Uterus (tissue), 3 donors: ENCODE measurements at regions not wholly inside any gene's neighbourhood (a gene's known extent, or its start where the extent isn't known, plus 50 kb on each side); places are given as distances from the start of the nearest gene placed in this dataset.

Experiments used
- DNase-seq, 2 donors: peaks; one replicate each; pipeline ENCODE4 v3.0.0-alpha.2; 2019 to 2020
- H3K27ac ChIP-seq, 2 donors: fragments of 200-600 bp; sonication (generic); 1 replicate in 1 of 2; 2 replicates in 1 of 2; pipeline ENCODE4 v1.5.1; 2016 to 2018
- H3K27me3 ChIP-seq, 2 donors: fragments of 200-600 bp; sonication (generic); one replicate each; pipeline ENCODE4 v1.5.1; 2018 to 2019; ENCODE audit warnings: control low read depth in 1 of 2
- H3K36me3 ChIP-seq, 2 donors: fragments of 200-600 bp; sonication (generic); one replicate each; pipeline ENCODE4 v1.5.1; 2019; ENCODE audit warnings: control low read depth in 1 of 2
- H3K4me1 ChIP-seq, 2 donors: fragments of 200-600 bp; sonication (generic); one replicate each; pipeline ENCODE4 v1.5.1; 2018 to 2019; ENCODE audit warnings: control low read depth in 1 of 2
- H3K4me3 ChIP-seq, 2 donors: fragments of 200-600 bp; sonication (generic); 1 replicate in 1 of 2; 2 replicates in 1 of 2; pipeline ENCODE4 v1.5.1; 2018 to 2019; ENCODE audit warnings: mild to moderate bottlenecking in 1 of 2
- H3K9me3 ChIP-seq, 2 donors: fragments of 200-600 bp; sonication (generic); one replicate each; pipeline ENCODE4 v1.5.1; 2019; ENCODE audit warnings: control low read depth in 1 of 2
- POLR2A ChIP-seq, 2 donors: fragments of 450-650 bp; IDR thresholded peaks; one replicate each; pipeline ENCODE4 v1.6.1; 2016; ENCODE audit warnings: antibody characterized with exemption in 2 of 2, mild to moderate bottlenecking in 1 of 2, moderate library complexity in 1 of 2
- intact Hi-C: fragments of 100-400 bp; cut with DNase I; formaldehyde crosslinking; loops from one replicate; pipeline ENCODE4 v1.15.1; 2023; ENCODE audit warnings: low total_unique reads
- TF ChIP-seq, protein P1 (sequence below), 4 experiments: fragments of 200-600 bp in 2 of 4; fragments of 450-650 bp in 2 of 4; sonication (generic) in 2 of 4; IDR thresholded peaks; one replicate each; pipeline ENCODE4 v1.5.1; 2016 to 2019; ENCODE audit warnings: antibody characterized with exemption in 4 of 4, mild to moderate bottlenecking in 2 of 4, moderate library complexity in 1 of 4
- donor health status: DM: yes; HTN: yes; CAD: no.

DNA sequence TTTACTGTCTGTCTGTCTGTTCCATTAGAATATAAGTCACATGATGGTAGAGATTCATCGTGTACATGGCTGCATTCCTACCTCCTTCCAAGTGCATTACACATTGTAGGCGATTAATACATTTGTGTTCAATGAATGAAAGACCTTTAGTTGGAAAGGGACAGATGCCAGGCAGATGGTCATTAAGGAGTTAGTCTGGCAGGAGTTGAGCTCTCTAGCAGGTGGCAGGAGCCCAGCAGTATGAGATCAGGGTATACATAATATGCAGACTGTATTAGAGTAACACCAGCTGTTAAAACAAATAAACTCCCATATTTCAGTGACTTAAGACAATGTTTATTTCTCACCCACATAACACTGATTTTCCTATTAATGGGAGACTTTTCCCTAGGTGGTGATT lies 147.7 kb upstream of the LARGE1 start:
- Histone ChIP-seq H3K27me3 (no peaks in the 10 kb centered on the region), H3K27ac (no peak overlapping the region), H3K36me3 (no peaks in the 10 kb centered on the region), H3K4me3 (no peak overlapping the region), H3K9me3 (no peaks in the 10 kb centered on the region), H3K4me1 (no peaks in the 10 kb centered on the region)
- no peak for TF ChIP-seq POLR2A (IDR thresholded peaks at IDR 0.05)
- TF ChIP-seq, protein P1, sequence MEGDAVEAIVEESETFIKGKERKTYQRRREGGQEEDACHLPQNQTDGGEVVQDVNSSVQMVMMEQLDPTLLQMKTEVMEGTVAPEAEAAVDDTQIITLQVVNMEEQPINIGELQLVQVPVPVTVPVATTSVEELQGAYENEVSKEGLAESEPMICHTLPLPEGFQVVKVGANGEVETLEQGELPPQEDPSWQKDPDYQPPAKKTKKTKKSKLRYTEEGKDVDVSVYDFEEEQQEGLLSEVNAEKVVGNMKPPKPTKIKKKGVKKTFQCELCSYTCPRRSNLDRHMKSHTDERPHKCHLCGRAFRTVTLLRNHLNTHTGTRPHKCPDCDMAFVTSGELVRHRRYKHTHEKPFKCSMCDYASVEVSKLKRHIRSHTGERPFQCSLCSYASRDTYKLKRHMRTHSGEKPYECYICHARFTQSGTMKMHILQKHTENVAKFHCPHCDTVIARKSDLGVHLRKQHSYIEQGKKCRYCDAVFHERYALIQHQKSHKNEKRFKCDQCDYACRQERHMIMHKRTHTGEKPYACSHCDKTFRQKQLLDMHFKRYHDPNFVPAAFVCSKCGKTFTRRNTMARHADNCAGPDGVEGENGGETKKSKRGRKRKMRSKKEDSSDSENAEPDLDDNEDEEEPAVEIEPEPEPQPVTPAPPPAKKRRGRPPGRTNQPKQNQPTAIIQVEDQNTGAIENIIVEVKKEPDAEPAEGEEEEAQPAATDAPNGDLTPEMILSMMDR (IDR thresholded peaks at IDR 0.05), result no peak
- intact Hi-C loops, result no loop called here
- no peak for DNase-seq

DNA sequence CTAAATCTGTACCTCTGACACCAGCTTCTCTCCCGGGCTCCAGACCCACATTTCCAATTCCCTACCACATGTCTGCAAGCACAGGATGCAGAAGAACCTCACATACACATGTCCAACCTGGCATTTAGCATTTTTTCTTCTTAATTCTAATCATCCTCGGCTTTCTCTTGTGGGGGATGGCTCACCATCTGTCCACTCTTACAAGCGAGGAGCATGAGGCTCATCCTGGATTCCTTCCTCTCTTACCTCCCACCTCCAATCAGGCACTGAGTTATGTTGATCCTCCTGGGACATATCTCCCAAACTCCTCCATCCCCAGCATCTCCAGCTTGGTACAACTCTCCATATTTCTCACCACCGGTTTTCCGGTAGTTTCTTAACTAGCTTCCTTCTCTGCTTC lies 149.8 kb upstream of the LARGE1 start:
- intact Hi-C loops, result no loop called here
- H3K9me3 ChIP-seq, result no peaks in the 10 kb centered on the region
- no peak overlapping the region for H3K27ac ChIP-seq
- H3K4me3 ChIP-seq, result no peak overlapping the region
- no peaks in the 10 kb centered on the region for H3K36me3 ChIP-seq
- no peak for TF ChIP-seq POLR2A (IDR thresholded peaks at IDR 0.05)
- TF ChIP-seq, protein P1 (IDR thresholded peaks at IDR 0.05), result no peak
- DNase-seq, result no peak
- H3K27me3 ChIP-seq, result no peaks in the 10 kb centered on the region
- no peaks in the 10 kb centered on the region for H3K4me1 ChIP-seq

- no peak for DNase-seq
- TF ChIP-seq, protein P1 (IDR thresholded peaks at IDR 0.05), result no peak
- no peak for TF ChIP-seq POLR2A (IDR thresholded peaks at IDR 0.05)
- Histone ChIP-seq H3K4me3 (no peak overlapping the region), H3K27me3 (no peaks in the 10 kb centered on the region), H3K27ac (no peak overlapping the region), H3K4me1 (no peaks in the 10 kb centered on the region), H3K36me3 (no peaks in the 10 kb centered on the region), H3K9me3 (no peaks in the 10 kb centered on the region)
- intact Hi-C loops, result no loop called here
Measured at GRCh38 chr22:34070531-34070930, 150.3 kb upstream of the LARGE1 start.

GRCh38 chr22:34072585-34072984 lies 152.3 kb upstream of the LARGE1 start:
- H3K4me3 ChIP-seq, result no peak overlapping the region
- H3K27ac ChIP-seq, result no peak overlapping the region
- no peak for TF ChIP-seq POLR2A (IDR thresholded peaks at IDR 0.05)
- TF ChIP-seq, protein P1 (IDR thresholded peaks at IDR 0.05), result no peak
- DNase-seq, result no peak
- H3K9me3 ChIP-seq, result no peaks in the 10 kb centered on the region
- no peaks in the 10 kb centered on the region for H3K36me3 ChIP-seq
- intact Hi-C loops, result no loop called here
- no peaks in the 10 kb centered on the region for H3K27me3 ChIP-seq
- no peaks in the 10 kb centered on the region for H3K4me1 ChIP-seq

DNA sequence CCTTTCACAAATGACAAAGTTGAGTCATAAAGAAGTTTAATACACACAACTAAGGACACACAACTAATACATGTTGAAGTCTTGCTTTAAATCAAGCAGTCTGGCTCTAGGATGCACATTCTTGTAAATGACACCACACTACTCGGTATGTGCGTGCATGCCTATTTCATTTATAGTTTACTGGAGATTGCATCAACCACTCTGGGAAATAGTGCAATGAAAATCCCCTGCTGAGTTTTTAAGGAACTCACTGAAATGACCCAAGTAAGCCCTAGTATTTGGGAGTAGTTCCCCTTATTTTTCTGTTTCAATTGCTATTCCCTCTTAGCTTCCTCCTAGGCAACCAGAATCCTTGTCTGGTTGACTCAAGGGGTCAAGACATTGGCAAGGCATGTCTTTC lies 160.2 kb upstream of the LARGE1 start:
- intact Hi-C loops, result no loop called here
- H3K9me3 ChIP-seq, result no peaks in the 10 kb centered on the region
- H3K36me3 ChIP-seq, result no peaks in the 10 kb centered on the region
- TF ChIP-seq, protein P1 (IDR thresholded peaks at IDR 0.05), result no peak
- TF ChIP-seq POLR2A (IDR thresholded peaks at IDR 0.05), result no peak
- H3K27ac ChIP-seq, result no peak overlapping the region
- no peaks in the 10 kb centered on the region for H3K4me1 ChIP-seq
- DNase-seq, result no peak
- no peaks in the 10 kb centered on the region for H3K27me3 ChIP-seq
- H3K4me3 ChIP-seq, result no peak overlapping the region
